NCI-H1092 treated with DMSO at 0.1 percent for 48 hours (cell line): ENCODE measurements at regions not wholly inside any gene's neighbourhood (a gene's known extent, or its start where the extent isn't known, plus 50 kb on each side); places are given as distances from the start of the nearest gene placed in this dataset.

Experiments used
- DNase-seq: peaks from one replicate; lab custom pipeline; 2025; lab: John Stamatoyannopoulos, UW

DNA sequence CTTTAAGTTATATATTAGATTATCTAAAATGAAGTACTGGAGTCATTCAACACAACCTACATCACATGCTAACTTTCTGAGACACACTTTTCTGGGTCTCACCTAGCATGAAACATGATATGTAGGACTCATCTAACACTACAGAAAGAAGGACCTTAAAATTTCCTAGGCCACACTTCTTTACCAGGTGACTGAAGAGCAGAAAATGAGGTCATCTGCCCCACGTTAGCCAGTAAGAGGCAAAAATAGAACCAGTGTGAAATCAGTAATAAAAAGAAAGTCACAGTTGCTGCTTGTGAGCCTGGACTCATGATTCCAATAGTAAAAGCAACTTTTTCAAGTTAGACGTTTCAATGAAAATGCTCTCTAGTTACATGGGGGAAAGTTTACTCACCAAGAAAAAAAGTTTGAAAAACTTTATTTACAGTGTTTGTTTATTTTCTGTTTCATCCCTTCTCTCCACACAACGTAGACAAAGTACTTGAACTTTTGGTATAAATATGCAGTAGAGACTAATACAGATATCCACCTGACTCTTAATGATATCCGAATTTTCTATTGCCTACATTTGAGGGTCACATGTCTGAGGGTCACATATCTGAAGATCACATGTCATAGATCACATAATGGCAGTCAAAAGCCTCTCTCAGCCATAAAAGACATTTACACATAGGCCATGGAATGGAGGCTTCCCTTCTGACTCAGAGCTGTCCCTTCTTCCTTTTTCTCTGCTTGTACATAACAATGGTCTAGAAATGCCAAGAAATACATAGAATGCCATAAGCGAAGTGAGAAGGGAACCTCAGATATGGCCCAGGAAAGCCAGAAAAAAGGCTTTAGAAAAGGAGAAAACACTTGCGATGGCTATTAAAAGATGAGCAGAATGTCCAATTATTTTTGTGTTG is 362.9 kb downstream of the ZEB2 start:
- no peak for DNase-seq

DNA sequence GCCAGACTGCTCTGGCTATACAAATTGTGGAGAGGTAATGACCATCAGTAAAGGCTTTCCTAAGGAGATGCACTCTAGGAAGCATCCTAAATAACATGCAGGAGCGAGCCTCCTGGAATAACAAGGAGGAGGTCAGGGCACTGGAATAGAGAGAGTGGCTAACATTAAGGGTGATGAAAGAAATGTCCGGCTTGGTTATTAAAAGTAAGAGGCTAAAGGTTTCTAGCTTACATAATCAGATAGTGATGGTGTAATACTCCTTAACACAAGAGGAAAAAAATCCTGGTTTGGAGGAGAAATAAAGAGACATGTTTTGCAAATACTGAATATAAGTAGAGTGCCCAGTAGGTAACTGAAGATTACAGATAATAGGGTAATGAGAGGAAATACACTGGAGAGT is 365.7 kb downstream of the ZEB2 start:
- no peak for DNase-seq

DNA sequence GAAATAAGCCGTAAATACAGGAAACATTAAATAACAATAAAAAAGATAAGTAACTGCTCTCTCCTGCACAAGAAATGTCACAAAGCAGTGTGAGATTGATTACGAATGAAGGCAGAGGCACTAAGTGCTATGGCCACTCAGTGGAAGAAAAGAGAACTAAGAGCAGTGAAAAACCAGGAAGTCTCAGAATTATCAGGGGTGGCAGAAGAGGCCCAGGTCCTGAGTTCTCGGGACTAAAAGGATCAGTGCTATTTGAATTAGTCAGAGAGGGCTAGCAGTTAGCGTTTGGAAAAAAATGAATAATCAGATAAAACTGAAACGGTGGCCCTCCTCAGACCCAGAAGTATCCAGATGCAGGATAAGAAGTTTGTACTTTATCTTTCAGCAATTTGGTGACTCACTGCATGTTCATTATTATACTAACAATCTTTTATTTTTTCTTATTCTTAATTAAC is 367.1 kb downstream of the ZEB2 start:
- DNase-seq: no peak

DNA sequence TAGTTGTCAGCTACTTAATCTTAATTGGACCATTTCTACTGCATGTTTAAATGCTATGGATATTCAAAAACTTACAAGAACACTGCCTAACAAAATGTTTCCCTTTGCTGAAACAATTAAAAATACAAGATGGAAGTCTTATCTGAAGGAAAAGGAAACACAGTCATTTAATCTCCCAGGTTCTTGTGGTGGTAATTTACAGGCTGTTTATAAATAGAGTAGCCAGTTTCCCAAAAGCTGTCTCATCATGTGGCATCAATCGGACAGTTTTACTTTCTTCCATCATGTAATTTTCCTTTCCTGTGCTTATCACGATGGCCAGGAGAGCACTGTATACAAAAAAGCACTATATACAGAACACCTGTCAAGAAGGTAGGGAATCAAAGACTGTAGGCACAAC is 368.1 kb downstream of the ZEB2 start:
- DNase-seq: no peak

DNA sequence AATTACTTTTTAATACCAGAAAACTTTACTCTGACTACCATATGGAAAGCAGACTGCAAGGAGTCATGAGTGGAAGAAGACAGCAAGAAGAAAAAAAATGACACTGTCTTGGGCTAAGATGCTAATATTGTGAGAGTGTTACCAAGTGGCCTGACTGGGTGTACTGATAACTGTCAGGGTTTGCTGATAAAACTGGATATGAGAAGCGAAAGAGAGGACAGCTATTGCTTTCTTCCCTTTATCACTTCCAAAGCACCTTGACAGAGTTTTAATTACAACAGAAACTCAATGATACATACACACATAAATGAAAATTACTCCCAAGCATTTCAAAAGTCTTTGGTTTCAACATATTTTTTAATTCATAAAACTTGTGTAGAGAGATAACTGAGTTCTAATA is 368.5 kb downstream of the ZEB2 start:
- no peak for DNase-seq

DNA sequence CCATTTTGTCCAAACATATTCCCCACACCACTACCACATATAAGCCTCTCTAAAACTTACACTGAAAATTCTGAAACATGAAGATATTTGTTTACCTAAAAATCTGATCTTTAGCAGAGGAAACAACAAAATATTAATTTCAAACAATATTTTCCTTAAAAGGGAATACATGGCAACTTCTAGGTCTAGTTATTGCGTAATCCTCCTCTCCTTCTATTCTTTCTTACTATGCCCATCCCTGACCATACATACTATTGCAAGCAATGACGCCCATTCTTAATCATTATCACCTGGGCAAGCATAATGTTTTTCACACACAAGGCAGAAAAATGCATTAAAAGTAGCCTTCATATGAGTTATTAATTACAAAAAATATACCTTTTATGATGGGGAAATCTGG is 372.6 kb downstream of the ZEB2 start:
- DNase-seq: no peak

DNA sequence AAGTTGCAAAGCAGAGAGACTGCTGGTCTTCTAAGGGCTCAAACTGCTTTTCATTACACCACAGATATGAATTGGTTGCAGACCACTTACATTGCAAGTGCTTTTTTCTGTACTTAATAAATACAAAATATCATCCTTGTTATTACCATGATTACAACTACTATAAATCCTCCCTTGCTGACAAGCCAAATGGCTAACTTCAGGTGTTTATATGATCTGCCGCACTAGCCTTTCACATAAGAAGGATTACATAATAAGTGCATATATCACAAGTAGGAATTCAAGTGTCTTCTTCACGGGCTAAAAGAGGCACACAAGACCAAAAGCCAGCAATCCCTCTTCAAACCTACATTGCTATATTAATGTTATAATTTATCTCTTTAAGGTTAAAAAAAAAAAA is 373.0 kb downstream of the ZEB2 start:
- DNase-seq: no peak

DNA sequence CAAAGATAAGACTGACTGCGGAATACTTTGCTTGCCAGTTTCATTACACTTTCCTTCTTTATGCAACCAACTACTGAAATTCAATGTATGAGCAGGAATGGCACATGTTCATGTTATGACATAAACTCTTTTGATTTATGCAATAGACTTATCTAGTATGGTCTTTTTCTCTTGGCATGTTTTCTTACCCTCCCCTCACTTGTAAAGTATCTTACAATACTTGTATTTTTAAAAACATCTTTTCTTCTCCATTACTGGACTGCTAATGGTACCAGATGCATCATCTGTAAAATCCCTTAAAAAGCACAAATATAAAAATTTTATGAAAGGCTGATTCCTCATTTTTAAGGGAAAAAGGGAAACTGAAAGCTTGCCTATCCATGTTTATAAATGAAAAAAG is 373.8 kb downstream of the ZEB2 start:
- DNase-seq: no peak

DNA sequence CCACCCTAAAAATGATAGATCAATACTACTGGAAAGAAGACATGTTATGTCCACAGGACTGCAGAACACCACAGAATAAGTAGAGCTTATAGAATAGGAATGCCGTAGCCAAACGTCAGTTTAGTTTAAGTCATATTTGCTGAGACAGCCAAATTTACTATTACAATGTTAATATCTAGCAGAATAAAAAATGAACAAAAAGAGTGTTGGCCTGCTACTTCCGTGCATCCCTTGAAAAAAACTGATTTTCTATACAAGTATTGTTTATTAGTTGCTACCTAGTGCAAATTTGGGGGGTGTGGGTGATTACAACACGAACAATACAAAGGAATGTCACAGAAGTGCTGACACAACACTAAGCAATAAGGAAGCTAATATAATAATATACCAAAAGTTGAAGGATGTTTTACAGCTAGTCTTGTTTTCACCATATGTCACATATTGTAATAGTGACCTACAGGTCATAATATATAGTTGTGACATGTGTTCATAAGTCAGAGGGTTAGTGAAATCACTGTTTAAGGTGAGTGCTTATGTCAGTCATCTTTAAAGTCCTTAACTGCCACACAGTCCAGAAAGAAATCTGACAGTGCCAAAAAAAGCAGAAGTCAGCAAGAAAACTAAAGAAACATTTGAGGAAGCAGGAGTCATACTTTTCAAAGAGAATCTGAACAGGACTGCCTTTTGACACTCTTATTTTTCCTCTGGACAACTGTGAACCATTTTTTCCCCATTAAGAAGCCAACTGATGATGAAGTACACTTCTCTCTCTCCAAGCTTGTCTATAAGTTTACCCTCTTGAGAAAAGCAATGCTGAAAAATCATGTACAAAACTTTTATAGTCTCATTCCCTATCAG is 376.4 kb downstream of the ZEB2 start:
- DNase-seq: no peak

DNA sequence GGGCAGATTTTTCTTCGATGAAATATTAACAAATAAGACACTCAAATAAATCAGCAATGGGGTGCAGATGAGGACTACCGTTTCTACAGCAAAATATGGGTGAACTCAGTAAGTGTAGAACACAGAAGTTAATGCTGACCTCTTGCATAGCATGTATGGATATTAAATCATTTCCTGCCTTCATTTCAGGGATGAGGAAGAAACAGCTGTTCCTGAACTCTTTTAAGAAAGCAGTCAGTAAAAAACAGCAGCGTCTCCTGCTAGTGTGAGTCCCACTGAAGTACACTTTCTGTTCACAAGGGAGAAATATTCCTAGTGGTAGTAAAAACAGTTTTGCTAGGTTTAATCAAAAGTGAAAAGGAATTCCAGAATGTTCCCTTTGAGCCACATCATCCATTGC is 379.0 kb downstream of the ZEB2 start:
- no peak for DNase-seq

DNA sequence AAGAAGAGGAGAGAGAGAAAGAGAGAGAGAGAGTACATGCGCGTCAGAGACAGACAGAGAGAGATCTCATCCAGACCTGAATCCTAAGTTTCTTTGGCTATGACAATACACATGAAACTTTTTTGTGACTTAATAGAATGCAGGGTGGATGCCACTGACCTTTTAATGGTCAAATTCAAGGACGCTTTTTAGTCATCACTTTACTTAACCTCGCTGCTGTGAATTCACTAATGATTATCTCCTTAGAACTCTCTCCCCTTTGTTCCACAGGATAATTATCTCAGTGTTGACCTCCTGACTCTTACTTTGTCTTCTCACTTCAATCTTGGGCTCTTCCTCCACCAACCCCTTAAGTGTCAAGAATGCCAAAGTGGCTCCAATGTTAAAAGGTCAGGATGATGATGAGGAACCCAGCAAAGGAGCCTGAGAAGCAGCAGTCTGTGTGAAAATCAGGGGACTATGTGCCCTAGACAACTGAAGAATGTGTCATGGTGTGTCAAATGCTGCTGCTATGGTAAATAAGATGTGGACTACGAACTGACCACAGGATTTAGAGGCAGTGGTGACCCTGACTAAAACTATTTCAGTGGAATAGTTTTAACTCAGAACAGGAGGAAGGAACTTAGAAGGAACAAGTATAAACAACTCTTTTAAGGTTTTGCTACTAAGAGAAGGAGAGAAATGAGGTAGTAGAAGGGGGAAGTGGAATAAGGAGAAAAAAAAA is 382.1 kb downstream of the ZEB2 start:
- DNase-seq: no peak

DNA sequence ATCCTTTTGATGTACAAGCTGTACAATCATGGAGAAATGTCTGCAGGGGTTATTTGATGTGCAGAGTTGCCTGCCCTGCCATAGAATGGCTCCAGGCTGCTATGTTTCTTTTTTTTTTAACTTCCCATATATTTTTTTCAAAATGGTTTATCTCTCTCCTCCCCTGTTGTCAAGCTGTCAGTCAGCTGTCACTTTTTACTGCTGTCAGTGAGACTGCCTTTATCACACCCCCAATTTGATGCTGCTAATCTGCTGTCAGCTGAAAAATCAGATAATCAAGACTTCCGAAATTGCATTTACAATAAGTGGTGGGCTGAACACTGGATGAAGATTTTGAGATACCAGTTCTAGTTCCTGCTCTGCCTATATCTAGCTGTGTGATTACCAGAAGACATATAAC is 382.6 kb downstream of the ZEB2 start:
- no peak for DNase-seq

DNA sequence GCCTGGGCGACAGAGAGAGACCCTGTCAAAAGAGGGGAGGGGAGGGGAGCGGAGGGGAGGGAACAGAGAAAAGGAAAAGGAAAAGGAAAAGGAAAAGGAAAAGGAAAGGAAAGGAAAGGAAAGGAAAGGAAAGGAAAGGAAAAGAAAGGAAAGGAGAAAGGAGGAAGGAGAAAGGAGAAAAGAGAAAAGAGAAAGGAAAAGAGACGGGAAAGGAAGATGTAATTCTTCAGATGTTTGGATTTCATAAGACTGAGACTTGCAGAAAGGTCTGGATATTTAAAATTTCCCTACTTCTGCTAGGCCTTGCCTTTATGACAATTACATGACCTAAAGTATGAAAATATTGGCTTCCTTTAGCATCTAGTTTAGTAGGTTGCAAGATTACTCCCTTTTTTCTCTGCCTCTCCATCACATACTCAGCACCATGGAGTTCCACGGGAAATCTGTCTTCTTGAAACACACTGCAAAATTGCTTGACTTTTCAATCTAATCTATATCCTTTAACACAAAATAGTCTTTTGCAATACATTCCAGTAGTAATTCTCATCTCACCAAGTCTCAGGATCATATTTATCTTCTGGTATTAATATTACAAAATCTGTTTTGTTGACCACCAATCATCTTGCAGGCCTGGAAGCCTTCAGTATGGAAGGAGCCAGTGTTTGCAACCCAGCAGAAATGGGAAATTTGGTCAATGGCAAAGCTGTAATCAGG is 383.5 kb downstream of the ZEB2 start:
- no peak for DNase-seq

DNA sequence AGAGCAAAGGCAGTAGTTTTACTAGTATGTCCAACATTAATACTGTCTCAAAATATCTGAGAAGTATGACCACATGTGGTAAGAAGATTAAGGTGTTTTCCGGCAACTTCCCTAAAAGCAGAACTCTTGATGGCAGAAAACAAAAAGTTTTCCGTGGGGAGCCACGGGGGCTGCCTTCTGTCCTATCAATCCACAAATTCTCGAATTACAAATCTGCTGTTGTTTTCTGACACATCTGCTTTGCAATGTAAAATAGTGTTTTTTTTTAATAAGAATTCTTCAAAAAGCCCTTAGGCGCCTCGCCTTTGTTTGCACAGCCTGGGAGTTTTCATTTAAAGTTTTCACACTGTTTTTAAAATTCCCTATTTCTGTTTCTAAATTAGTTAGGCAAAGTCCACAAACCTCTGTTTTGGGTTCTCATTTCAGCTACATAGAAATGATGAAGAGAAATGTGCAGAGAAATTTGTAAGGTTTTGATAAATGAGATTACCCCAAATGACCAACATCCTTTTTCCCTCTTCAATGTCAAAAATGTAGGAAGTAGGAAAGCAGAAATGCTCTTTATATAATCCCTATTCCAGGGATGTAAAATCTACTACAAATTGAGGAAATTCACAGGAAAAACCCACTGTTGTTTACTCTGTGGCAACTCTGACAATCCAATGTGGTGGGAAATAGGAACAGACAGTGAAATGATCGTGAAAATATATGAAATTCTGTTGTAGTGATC is 385.8 kb downstream of the ZEB2 start:
- no peak for DNase-seq

DNA sequence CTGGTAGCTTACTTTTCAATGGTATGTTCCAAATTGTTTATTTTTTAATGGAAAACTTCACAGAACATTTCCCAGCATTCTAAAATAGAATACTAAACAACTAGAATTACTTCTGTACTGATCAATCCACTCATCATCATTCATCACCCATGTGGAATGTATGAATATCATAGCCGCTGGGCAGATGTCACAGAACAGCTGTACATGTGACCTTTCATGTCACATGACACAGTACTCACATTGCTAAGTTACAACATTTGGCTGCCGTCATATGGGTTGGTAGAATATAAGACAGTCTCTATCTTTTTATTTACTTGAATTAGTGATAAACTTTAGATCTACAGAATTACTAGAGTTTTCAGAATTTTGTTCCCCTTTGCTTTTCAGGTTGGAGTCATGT is 387.6 kb downstream of the ZEB2 start:
- DNase-seq: no peak

DNA sequence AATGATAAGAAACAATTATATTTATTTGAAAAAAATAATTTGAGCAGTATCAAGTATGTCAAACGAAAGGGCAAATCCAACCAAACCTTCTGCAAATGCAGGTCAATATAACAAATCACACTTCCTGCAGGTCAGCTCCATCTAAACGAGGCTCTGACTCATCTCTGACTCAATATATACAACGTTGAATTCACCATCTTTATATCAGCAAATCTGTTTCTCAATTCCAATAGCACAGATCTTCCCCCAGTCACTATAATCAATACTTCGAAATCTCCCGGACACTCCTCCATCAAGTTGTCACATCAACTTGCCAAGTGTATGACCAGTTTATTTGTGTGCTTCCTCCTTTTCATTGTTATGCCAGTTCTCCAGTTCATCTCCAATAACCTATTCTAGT is 388.9 kb downstream of the ZEB2 start:
- DNase-seq: no peak

DNA sequence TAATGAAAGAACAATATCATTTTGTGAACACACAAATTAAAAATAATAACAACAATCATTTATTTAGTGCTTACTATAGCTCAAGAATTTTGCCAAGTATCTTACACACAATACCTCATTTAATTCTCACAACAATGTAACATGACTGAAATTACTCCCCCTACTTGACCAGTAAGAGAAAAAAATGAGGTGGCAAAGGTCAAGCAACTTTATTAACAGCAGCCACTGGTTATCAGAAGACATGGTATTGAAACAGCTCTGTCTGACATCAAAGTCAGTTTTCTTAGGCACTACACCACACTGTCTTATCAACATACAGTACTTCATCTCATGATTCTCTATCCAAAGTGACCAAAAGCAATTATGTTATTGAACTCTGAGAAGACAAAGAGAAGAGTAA is 389.4 kb downstream of the ZEB2 start:
- DNase-seq: no peak

DNA sequence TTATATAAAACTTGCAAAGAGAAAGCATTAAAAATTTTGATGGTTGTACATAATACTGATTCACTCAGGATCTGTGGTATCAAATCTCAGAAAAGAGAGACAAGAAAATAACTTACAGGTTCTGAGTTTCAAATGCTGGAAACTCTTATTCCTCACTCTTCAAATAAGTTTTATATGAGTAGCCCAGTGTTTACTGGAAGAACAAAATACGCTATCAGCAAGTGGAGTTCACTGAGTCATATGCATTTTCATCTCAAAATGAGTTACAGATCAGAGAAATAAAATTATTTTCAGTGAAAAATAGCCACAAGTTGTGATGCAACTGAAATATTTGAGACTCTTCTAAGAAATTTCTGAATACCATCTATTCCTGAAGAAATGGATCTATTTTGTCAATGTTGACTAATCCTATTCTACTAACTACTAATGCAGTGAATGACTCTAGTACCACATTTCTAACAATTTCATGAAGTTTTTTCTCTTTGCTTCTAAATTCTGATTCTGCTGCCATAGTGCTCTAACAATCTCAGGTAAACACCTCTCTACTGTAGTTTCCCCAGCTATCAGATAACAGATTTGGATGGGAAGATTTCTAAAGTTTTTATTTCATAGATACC is 391.7 kb downstream of the ZEB2 start:
- no peak for DNase-seq

DNA sequence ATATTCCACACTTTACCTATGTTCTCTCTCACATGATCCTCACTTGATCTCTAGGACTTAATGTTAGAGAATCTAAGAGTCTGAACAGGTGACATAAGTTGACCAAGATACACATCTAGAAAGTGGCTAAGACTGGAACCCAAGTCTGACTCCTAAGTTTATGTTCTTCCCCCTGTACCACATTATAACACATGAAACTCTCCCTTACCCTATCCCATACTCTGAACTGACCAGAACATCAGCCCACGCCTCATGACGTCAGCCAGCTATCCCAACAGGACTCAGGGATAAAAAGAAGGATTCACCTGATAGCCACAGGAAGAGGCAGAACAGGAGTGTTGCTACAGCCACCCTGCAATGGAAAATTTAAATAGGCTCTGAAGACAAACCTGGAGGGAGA is 392.2 kb downstream of the ZEB2 start:
- no peak for DNase-seq

DNA sequence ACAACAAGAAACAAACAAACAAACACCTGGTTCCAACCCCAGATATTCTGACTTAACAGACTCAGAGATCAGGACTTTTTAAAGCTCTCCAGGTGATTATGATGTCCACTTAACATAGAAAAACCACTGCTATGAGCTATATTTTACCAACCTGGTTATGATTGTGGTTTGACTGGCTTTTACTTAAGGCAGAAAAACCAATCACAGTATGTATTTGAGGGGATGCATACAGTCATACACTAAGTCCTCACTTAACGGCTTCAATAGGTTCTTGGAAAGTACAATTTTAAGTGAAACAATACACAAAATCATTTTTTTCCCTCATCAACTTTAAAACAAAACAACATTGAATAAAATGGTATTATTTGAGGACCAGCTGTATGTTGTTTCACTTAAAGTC is 393.6 kb downstream of the ZEB2 start:
- DNase-seq: no peak

DNA sequence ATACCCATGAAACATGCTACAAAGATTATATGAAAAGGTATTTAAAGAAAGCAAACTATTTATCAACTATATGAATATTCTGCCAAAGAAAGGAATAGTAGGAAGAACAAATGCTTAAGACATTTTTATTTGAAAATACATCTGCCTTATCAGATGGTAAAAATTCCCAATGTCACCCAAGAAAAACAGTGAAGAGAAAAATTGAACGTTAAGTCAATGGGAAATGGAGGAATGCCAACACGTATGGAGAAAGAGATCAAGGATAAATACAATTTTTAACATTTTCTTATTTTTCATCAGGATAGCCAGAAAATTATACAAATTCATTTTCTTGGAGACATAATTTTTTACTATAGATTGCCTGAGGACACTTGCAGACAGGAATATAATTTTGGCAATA is 394.2 kb downstream of the ZEB2 start:
- no peak for DNase-seq
